Fibroblast of mammary gland (primary cell): ENCODE measurements at regions not wholly inside any gene's neighbourhood (a gene's known extent, or its start where the extent isn't known, plus 50 kb on each side); places are given as distances from the start of the nearest gene placed in this dataset.
A peak's percentile ranks its signal among the peaks of the same experiment; 100 is the strongest.

Experiments used
- DNase-seq: peaks from one replicate; pipeline ENCODE4 v3.0.0-alpha.2; 2010; ENCODE audit warnings: low read depth
- H3K4me3 ChIP-seq: 2 replicates; pipeline ENCODE4 v1.5.1; 2011; ENCODE audit warnings: low read depth, mild to moderate bottlenecking, low read length, moderate library complexity; ENCODE audit not compliant: control insufficient read depth
- CTCF ChIP-seq: conservative IDR thresholded peaks from 2 replicates; pipeline ENCODE4 v1.5.1; 2011; ENCODE audit warnings: low read depth, low read length, inconsistent platforms; ENCODE audit not compliant: control insufficient read depth, insufficient read depth

DNA sequence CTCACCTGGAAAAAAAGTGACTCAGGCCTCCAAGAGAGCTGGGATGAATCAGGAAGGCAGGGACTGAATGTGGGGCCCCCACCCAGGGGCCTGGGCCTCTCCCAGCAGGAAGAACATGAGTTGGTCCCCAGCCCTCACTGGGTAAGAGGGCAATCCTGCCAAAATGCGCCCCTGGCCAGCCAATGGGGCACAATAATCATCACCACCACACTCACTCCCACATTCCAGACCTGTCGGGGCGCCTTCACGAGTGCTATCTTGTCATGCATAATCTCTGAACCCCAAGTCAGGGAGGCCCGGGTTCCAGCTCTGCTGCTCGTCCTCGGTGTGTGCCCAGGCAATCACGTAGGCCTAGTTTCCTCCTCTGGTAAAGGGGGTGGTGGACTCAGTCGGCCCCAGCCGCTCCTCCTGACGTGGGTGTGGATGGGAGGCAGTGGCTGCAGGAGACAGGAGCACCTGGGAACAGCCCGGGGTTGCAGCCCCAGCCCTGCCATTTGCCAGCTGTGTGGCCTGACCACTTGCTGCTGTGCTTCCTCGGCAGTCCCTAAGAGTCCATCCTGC is 115.1 kb downstream of the CYP26B1 start:
- H3K4me3 ChIP-seq: no peak overlapping the region
- no peak for TF ChIP-seq CTCF
- no peak for DNase-seq

- no peak overlapping the region for H3K4me3 ChIP-seq
- DNase-seq: no peak
Measured at GRCh38 chr2:72031346-72032110, 116.1 kb downstream of the CYP26B1 start.

DNA sequence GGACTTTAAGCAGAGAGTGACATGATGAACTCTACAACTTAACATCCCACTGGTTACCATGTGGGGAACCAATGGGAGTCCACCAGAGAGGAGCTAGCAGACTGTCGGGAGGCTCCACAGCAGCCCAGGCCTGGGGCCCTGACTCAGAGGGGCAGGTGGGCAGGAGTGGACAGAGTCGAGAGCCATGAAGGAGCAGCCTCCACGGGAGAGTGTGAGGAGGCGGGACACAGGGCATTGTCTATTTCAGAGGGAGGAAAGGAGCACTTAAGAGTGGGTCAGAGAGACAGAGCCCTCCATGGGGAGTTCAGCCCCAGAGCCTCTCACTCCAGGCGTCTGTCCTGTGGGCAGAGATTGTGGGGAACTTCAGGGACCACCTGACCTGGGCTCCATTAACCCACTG is 118.7 kb downstream of the CYP26B1 start:
- H3K4me3 ChIP-seq: no peak overlapping the region
- TF ChIP-seq CTCF: no peak
- no peak for DNase-seq

More at GRCh38 chr2:72031346-72032110, 116.1 kb downstream of the CYP26B1 start:
- TF ChIP-seq CTCF: no peak

GRCh38 chr2:72028351-72028995 is 119.2 kb downstream of the CYP26B1 start:
- no peak for TF ChIP-seq CTCF
- no peak for DNase-seq
- H3K4me3 ChIP-seq: no peak overlapping the region

- no peak for TF ChIP-seq CTCF
- peak; percentile 39 for DNase-seq
- H3K4me3 ChIP-seq: no peak overlapping the region
Measured at GRCh38 chr2:72027426-72028161, 120.1 kb downstream of the CYP26B1 start.

GRCh38 chr2:72026819-72027425 is 120.7 kb downstream of the CYP26B1 start:
- no peak overlapping the region for H3K4me3 ChIP-seq
- TF ChIP-seq CTCF: no peak
- no peak for DNase-seq
